Lower leg skin (tissue), 3 donors: ENCODE measurements at regions not wholly inside any gene's neighbourhood (a gene's known extent, or its start where the extent isn't known, plus 50 kb on each side); places are given as distances from the start of the nearest gene placed in this dataset.

ENCODE experiments used
- CTCF ChIP-seq, 3 donors: fragments of 450-650 bp; IDR thresholded peaks; one replicate each; pipeline ENCODE4 v1.5.1; 2016; ENCODE audit warnings: antibody characterized with exemption in 3 of 3, mild to moderate bottlenecking in 3 of 3, moderate library complexity in 2 of 3
- POLR2A ChIP-seq, 2 donors: fragments of 450-650 bp; IDR thresholded peaks; one replicate each; pipeline ENCODE4 v1.6.1; 2016 to 2017; ENCODE audit warnings: antibody characterized with exemption in 2 of 2, mild to moderate bottlenecking in 1 of 2, moderate library complexity in 1 of 2

GRCh38 chr13:111908981-111909380 lies 158.0 kb upstream of the SOX1 start:
- TF ChIP-seq CTCF (IDR thresholded peaks at IDR 0.05) (no peak), POLR2A (IDR thresholded peaks at IDR 0.05) (no peak)
